ENCODE measurements at regions not wholly inside any gene's neighbourhood (a gene's known extent, or its start where the extent isn't known, plus 50 kb on each side); places are given as distances from the start of the nearest gene placed in this dataset.

DNA sequence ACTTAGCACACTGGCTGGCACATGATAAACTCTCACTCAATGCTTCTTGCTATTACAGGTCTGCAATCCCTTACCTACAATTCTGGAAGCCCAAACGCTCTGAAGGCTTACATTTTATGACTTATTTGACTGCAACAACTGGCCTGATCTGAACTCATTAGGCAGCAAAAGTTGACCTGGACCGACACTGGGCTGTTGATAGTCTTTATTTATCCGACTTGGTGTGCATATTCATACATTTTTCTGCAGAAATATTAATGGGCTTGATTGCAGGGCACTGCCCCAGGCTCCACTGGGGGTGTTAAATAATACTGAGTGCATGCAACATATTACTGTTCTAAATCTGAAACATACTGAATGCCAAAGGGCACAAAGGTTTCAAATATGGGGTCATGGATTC, 1076.7 kb downstream of the BCL11B start:
- DNase-seq (ENCODE audit: low read depth), result no peak
- in situ Hi-C loops (cut with HindIII; ENCODE audit: low sequenced_read_pairs), result no loop called here
- TF ChIP-seq, protein P1, sequence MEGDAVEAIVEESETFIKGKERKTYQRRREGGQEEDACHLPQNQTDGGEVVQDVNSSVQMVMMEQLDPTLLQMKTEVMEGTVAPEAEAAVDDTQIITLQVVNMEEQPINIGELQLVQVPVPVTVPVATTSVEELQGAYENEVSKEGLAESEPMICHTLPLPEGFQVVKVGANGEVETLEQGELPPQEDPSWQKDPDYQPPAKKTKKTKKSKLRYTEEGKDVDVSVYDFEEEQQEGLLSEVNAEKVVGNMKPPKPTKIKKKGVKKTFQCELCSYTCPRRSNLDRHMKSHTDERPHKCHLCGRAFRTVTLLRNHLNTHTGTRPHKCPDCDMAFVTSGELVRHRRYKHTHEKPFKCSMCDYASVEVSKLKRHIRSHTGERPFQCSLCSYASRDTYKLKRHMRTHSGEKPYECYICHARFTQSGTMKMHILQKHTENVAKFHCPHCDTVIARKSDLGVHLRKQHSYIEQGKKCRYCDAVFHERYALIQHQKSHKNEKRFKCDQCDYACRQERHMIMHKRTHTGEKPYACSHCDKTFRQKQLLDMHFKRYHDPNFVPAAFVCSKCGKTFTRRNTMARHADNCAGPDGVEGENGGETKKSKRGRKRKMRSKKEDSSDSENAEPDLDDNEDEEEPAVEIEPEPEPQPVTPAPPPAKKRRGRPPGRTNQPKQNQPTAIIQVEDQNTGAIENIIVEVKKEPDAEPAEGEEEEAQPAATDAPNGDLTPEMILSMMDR (IDR thresholded peaks at IDR 0.05; ENCODE audit: low read depth, low read length, missing control alignments), result no peak
- H3K4me3 ChIP-seq (ENCODE audit: low read depth, low read length), result no peak overlapping the region

DNA sequence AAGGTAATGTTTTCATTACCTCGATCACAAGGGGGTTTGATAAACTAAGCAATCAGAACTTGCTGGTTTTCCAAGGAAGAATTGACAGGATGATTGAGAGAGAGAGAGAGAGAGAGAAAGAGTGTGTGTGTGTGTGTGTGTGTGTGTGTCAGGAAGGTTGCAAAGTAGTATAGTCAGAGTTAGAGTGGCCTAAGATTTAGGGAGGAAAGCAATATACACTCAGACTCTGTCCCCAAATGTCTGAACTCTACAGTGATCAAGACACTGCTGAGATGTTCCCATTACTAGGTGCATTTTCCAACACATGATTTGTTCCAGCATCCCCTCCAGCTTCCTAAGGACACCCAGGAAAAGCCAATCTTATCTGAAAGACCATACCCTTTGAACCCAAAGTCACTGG, 1074.1 kb downstream of the BCL11B start:
- DNase-seq (ENCODE audit: low read depth), result no peak
- in situ Hi-C loops (cut with HindIII; ENCODE audit: low sequenced_read_pairs), result no loop called here
- TF ChIP-seq, protein P1 (IDR thresholded peaks at IDR 0.05; ENCODE audit: low read depth, low read length, missing control alignments), result no peak
- no peak overlapping the region for H3K4me3 ChIP-seq (ENCODE audit: low read depth, low read length)

DNA sequence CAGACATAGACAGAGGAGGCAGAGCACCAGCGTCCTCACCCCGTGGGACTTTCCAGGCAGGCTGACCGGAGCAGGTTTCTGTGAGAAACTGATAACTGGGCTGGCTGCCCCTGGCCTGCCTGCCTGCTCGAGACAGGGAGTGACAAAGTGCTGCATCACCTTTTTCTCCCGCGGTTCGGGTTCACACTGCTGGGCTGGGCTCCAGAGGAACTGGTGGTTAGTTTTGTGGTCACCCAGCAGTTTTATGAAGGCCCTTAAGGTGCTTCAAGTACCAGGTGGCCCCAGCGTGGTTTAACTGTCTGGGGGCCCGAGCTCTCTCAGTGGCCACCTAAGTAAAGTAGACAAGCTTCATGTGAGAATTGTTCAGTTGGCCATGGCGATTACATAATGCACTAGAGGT, 1073.6 kb downstream of the BCL11B start:
- in situ Hi-C loops (cut with HindIII; ENCODE audit: low sequenced_read_pairs), result no loop called here
- TF ChIP-seq, protein P1 (IDR thresholded peaks at IDR 0.05; ENCODE audit: low read depth, low read length, missing control alignments), result no peak
- DNase-seq (ENCODE audit: low read depth), result no peak
- H3K4me3 ChIP-seq (ENCODE audit: low read depth, low read length), result no peak overlapping the region

GRCh38 chr14:98200601-98201000, 1071.4 kb downstream of the BCL11B start:
- no peak for DNase-seq (ENCODE audit: low read depth)
- no peak overlapping the region for H3K4me3 ChIP-seq (ENCODE audit: low read depth, low read length)
- in situ Hi-C loops (cut with HindIII; ENCODE audit: low sequenced_read_pairs), result no loop called here
- TF ChIP-seq, protein P1 (IDR thresholded peaks at IDR 0.05; ENCODE audit: low read depth, low read length, missing control alignments), result no peak

- no peak overlapping the region for H3K4me3 ChIP-seq (ENCODE audit: low read depth, low read length)
- no peak for DNase-seq (ENCODE audit: low read depth)
- in situ Hi-C loops (cut with HindIII; ENCODE audit: low sequenced_read_pairs), result no loop called here
- TF ChIP-seq, protein P1 (IDR thresholded peaks at IDR 0.05; ENCODE audit: low read depth, low read length, missing control alignments), result no peak
Observed at GRCh38 chr14:98203421-98203820, 1068.6 kb downstream of the BCL11B start.

- TF ChIP-seq, protein P1 (IDR thresholded peaks at IDR 0.05; ENCODE audit: low read depth, low read length, missing control alignments), result no peak
- in situ Hi-C loops (cut with HindIII; ENCODE audit: low sequenced_read_pairs), result no loop called here
- DNase-seq (ENCODE audit: low read depth), result no peak
Observed at GRCh38 chr14:98204139-98204538, 1067.9 kb downstream of the BCL11B start.

DNA sequence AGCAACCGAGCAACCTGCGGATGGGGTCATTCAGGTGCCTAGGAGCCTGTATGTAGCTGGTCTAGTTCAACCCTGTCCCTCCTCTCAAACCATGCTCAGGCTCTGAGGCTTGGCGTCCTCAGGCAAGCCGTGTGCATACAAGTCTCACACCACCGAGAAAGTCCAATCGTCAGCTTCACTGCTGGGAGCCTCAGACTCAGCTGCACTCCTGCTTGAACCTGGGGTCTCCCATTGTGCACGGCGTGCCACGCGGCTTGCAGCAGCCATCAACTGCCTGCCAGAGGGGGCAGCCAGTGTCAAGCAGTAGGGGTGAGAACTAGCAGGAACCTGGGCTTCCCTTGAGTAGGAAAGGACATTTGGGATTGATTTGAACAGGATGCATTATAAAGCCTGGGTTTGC, 1064.6 kb downstream of the BCL11B start:
- TF ChIP-seq, protein P1 (IDR thresholded peaks at IDR 0.05; ENCODE audit: low read depth, low read length, missing control alignments), result no peak
- H3K4me3 ChIP-seq (ENCODE audit: low read depth, low read length), result no peak overlapping the region
- DNase-seq (ENCODE audit: low read depth), result no peak
- in situ Hi-C loops (cut with HindIII; ENCODE audit: low sequenced_read_pairs), result no loop called here

More at GRCh38 chr14:98204139-98204538, 1067.9 kb downstream of the BCL11B start:
- no peak overlapping the region for H3K4me3 ChIP-seq (ENCODE audit: low read depth, low read length)
